ENCODE measurements at regions not wholly inside any gene's neighbourhood (a gene's known extent, or its start where the extent isn't known, plus 50 kb on each side); places are given as distances from the start of the nearest gene placed in this dataset.
"Not testable (repeated sequence)": the region's sequence is repeated elsewhere in the genome, so short reads cannot be mapped to it uniquely, and the experiment has no call there.

GRCh38 chr9:28136113-28136512 is 562.8 kb upstream of the C9orf72 start:
- TF ChIP-seq CTCF (IDR thresholded peaks at IDR 0.05; ENCODE audit: borderline replicate concordance) = no peak
- Histone ChIP-seq H3K9me3 (replicated peaks) (no peaks in the 10 kb centered on the region), H3K27me3 (ENCODE audit: low read depth) (no peaks in the 10 kb centered on the region), H3K27ac (replicated peaks) (no peak overlapping the region), H3K4me1 (no peaks in the 10 kb centered on the region), H3K36me3 (no peaks in the 10 kb centered on the region), H3K4me3 (no peak overlapping the region)
- intact Hi-C loops (cut with micrococcal nuclease) = no loop called here
- no peak for DNase-seq

- intact Hi-C loops (cut with micrococcal nuclease); H3K27me3 ChIP-seq (ENCODE audit: low read depth); H3K4me3 ChIP-seq; H3K36me3 ChIP-seq; H3K27ac ChIP-seq (replicated peaks); DNase-seq; H3K9me3 ChIP-seq (replicated peaks); H3K4me1 ChIP-seq: not testable (repeated sequence)
These were observed 574.1 kb upstream of the C9orf72 start for GRCh38 chr9:28147430-28147829.

- H3K36me3 ChIP-seq; H3K4me1 ChIP-seq; intact Hi-C loops (cut with micrococcal nuclease); H3K9me3 ChIP-seq (replicated peaks); DNase-seq; H3K27me3 ChIP-seq (ENCODE audit: low read depth); H3K27ac ChIP-seq (replicated peaks); H3K4me3 ChIP-seq: not testable (repeated sequence)
These were observed 574.8 kb upstream of the C9orf72 start for GRCh38 chr9:28147923-28148597.

GRCh38 chr9:28149361-28150050 is 576.2 kb upstream of the C9orf72 start:
- H3K4me1 ChIP-seq = not testable (repeated sequence)

GRCh38 chr9:28155067-28155466 is 581.8 kb upstream of the C9orf72 start:
- Histone ChIP-seq H3K9me3 (replicated peaks) (peaks cover 6% of the 10 kb centered on the region), H3K27me3 (ENCODE audit: low read depth) (no peaks in the 10 kb centered on the region), H3K4me1 (no peaks in the 10 kb centered on the region), H3K36me3 (no peaks in the 10 kb centered on the region), H3K27ac (replicated peaks) (no peak overlapping the region), H3K4me3 (no peak overlapping the region)
- intact Hi-C loops (cut with micrococcal nuclease) = no loop called here
- no peak for DNase-seq
- TF ChIP-seq CTCF (IDR thresholded peaks at IDR 0.05; ENCODE audit: borderline replicate concordance) = no peak

More at GRCh38 chr9:28149361-28150050, 576.2 kb upstream of the C9orf72 start:
- H3K36me3 ChIP-seq; H3K4me3 ChIP-seq; H3K9me3 ChIP-seq (replicated peaks); intact Hi-C loops (cut with micrococcal nuclease); H3K27me3 ChIP-seq (ENCODE audit: low read depth); H3K27ac ChIP-seq (replicated peaks); DNase-seq: not testable (repeated sequence)

GRCh38 chr9:28155671-28156070 is 582.4 kb upstream of the C9orf72 start:
- no peaks in the 10 kb centered on the region for H3K36me3 ChIP-seq
- no peaks in the 10 kb centered on the region for H3K4me1 ChIP-seq
- no peaks in the 10 kb centered on the region for H3K27me3 ChIP-seq (ENCODE audit: low read depth)
- H3K27ac ChIP-seq (replicated peaks) = no peak overlapping the region
- peaks cover 2% of the 10 kb centered on the region for H3K9me3 ChIP-seq (replicated peaks)
- TF ChIP-seq CTCF (IDR thresholded peaks at IDR 0.05; ENCODE audit: borderline replicate concordance) = no peak
- intact Hi-C loops (cut with micrococcal nuclease) = no loop called here
- no peak overlapping the region for H3K4me3 ChIP-seq
- no peak for DNase-seq

- Histone ChIP-seq H3K9me3 (replicated peaks) (peaks cover 2% of the 10 kb centered on the region), H3K36me3 (no peaks in the 10 kb centered on the region), H3K4me1 (no peaks in the 10 kb centered on the region), H3K27me3 (ENCODE audit: low read depth) (no peaks in the 10 kb centered on the region), H3K4me3 (no peak overlapping the region), H3K27ac (replicated peaks) (no peak overlapping the region)
- intact Hi-C loops (cut with micrococcal nuclease) = no loop called here
- no peak for TF ChIP-seq CTCF (IDR thresholded peaks at IDR 0.05; ENCODE audit: borderline replicate concordance)
- DNase-seq = no peak
These were observed 585.2 kb upstream of the C9orf72 start for GRCh38 chr9:28158451-28158850.

Data from left ventricle myocardium inferior (tissue), 1 donor.